ENCODE measurements at regions not wholly inside any gene's neighbourhood (a gene's known extent, or its start where the extent isn't known, plus 50 kb on each side); places are given as distances from the start of the nearest gene placed in this dataset.

DNA sequence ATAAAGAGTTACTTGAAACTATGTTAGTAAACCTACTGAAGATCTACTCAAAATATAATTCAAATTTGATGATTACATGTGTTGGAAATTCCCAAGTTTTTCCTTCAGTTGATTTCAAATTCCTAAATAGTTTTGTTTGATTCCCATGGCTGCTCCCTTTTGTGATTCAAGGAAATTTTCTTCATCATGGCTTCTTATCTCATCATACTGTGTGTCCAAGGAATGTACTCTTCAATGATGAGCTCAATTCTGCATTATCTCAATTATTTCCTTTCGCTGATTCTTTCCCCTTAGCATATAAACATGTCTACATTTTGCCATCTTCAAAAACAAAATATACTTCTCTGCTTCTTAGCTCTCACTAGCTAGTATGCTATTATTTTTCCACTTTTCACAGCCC lies 460.4 kb upstream of the NAALADL2 start:
- no peak overlapping the region for H3K4me3 ChIP-seq (replicated peaks in 1 of 4; ENCODE audit: control extremely low read depth in 1 of 4, insufficient read depth in 1 of 4, low read depth in 3 of 4, low read length in 4 of 4)
- no peaks in the 10 kb centered on the region for H3K36me3 ChIP-seq (ENCODE audit: control insufficient read depth, insufficient read depth, low read length)
- H2AFZ ChIP-seq (ENCODE audit: low read length), result no peak overlapping the region
- H3K27ac ChIP-seq (ENCODE audit: insufficient read depth, low read length), result no peak overlapping the region
- TF ChIP-seq EZH2 (IDR thresholded peaks at IDR 0.05; ENCODE audit: low read length, missing control alignments) (no peak), CTCF (conservative IDR thresholded peaks at IDR 0.05 in 1 of 2, IDR thresholded peaks at IDR 0.05 in 1 of 2; ENCODE audit: low read depth in 1 of 2, low read length in 2 of 2) (no peak)
- H3K9me3 ChIP-seq (ENCODE audit: control insufficient read depth, insufficient read depth, low read depth, low read length), result no peaks in the 10 kb centered on the region
- no peaks in the 10 kb centered on the region for H4K20me1 ChIP-seq (ENCODE audit: control insufficient read depth, extremely low read depth, insufficient read depth, low read length)
- no peaks in the 10 kb centered on the region for H3K79me2 ChIP-seq (ENCODE audit: control insufficient read depth, insufficient read depth, low read length)
- no peaks in the 10 kb centered on the region for H3K27me3 ChIP-seq (ENCODE audit: control insufficient read depth, insufficient read depth, low read length)
- H3K9ac ChIP-seq (ENCODE audit: insufficient read depth, low read length), result no peak overlapping the region
- DNase-seq (ENCODE audit: low read depth in 2 of 2), result peak in 1 of 2 donors; percentile 21
- H3K4me1 ChIP-seq (ENCODE audit: control insufficient read depth, extremely low read depth, insufficient read depth, low read length), result no peaks in the 10 kb centered on the region
- no peak overlapping the region for H3K4me2 ChIP-seq (ENCODE audit: extremely low read depth, insufficient read depth, low read length)

DNA sequence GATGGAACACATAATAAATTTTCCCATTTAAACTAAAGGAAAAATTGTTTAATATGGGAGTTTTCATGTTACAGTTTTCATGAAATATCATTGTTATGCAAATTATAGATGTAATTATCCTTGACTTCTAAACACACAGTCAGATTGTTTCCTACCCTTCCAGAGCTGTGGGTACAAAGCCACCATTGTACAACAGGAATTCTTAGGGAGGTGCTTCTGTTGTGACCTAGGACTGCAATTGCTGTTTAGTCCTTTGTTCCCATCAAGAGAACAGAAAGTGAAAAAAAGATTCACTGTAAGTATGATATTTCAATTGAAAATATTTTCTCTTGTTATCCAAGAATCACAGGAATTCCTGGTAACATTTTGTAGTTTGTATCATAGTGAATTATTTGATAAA lies 455.3 kb upstream of the NAALADL2 start:
- no peak for DNase-seq (ENCODE audit: low read depth in 2 of 2)
- no peak overlapping the region for H2AFZ ChIP-seq (ENCODE audit: low read length)
- H3K27ac ChIP-seq (ENCODE audit: insufficient read depth, low read length), result no peak overlapping the region
- TF ChIP-seq CTCF (conservative IDR thresholded peaks at IDR 0.05 in 1 of 2, IDR thresholded peaks at IDR 0.05 in 1 of 2; ENCODE audit: low read depth in 1 of 2, low read length in 2 of 2) (no peak), EZH2 (IDR thresholded peaks at IDR 0.05; ENCODE audit: low read length, missing control alignments) (no peak)
- no peaks in the 10 kb centered on the region for H4K20me1 ChIP-seq (ENCODE audit: control insufficient read depth, extremely low read depth, insufficient read depth, low read length)
- H3K36me3 ChIP-seq (ENCODE audit: control insufficient read depth, insufficient read depth, low read length), result no peaks in the 10 kb centered on the region
- H3K9me3 ChIP-seq (ENCODE audit: control insufficient read depth, insufficient read depth, low read depth, low read length), result no peaks in the 10 kb centered on the region
- H3K79me2 ChIP-seq (ENCODE audit: control insufficient read depth, insufficient read depth, low read length), result no peaks in the 10 kb centered on the region
- no peak overlapping the region for H3K4me3 ChIP-seq (replicated peaks in 1 of 4; ENCODE audit: control extremely low read depth in 1 of 4, insufficient read depth in 1 of 4, low read depth in 3 of 4, low read length in 4 of 4)
- no peaks in the 10 kb centered on the region for H3K27me3 ChIP-seq (ENCODE audit: control insufficient read depth, insufficient read depth, low read length)
- no peak overlapping the region for H3K4me2 ChIP-seq (ENCODE audit: extremely low read depth, insufficient read depth, low read length)
- no peak overlapping the region for H3K9ac ChIP-seq (ENCODE audit: insufficient read depth, low read length)
- H3K4me1 ChIP-seq (ENCODE audit: control insufficient read depth, extremely low read depth, insufficient read depth, low read length), result no peaks in the 10 kb centered on the region

- no peak overlapping the region for H3K4me2 ChIP-seq (ENCODE audit: extremely low read depth, insufficient read depth, low read length)
- TF ChIP-seq CTCF (conservative IDR thresholded peaks at IDR 0.05 in 1 of 2, IDR thresholded peaks at IDR 0.05 in 1 of 2; ENCODE audit: low read depth in 1 of 2, low read length in 2 of 2) (no peak), EZH2 (IDR thresholded peaks at IDR 0.05; ENCODE audit: low read length, missing control alignments) (no peak)
- no peaks in the 10 kb centered on the region for H3K4me1 ChIP-seq (ENCODE audit: control insufficient read depth, extremely low read depth, insufficient read depth, low read length)
- no peaks in the 10 kb centered on the region for H3K79me2 ChIP-seq (ENCODE audit: control insufficient read depth, insufficient read depth, low read length)
- H3K27me3 ChIP-seq (ENCODE audit: control insufficient read depth, insufficient read depth, low read length), result no peaks in the 10 kb centered on the region
- no peaks in the 10 kb centered on the region for H4K20me1 ChIP-seq (ENCODE audit: control insufficient read depth, extremely low read depth, insufficient read depth, low read length)
- H3K36me3 ChIP-seq (ENCODE audit: control insufficient read depth, insufficient read depth, low read length), result no peaks in the 10 kb centered on the region
- H2AFZ ChIP-seq (ENCODE audit: low read length), result no peak overlapping the region
- no peak overlapping the region for H3K27ac ChIP-seq (ENCODE audit: insufficient read depth, low read length)
- no peak overlapping the region for H3K4me3 ChIP-seq (replicated peaks in 1 of 4; ENCODE audit: control extremely low read depth in 1 of 4, insufficient read depth in 1 of 4, low read depth in 3 of 4, low read length in 4 of 4)
- no peaks in the 10 kb centered on the region for H3K9me3 ChIP-seq (ENCODE audit: control insufficient read depth, insufficient read depth, low read depth, low read length)
- no peak overlapping the region for H3K9ac ChIP-seq (ENCODE audit: insufficient read depth, low read length)
- peak; percentile 22 to 68 for DNase-seq (ENCODE audit: low read depth in 2 of 2)
Measured at GRCh38 chr3:174408310-174408709, 450.8 kb upstream of the NAALADL2 start.

Measured in fibroblast of lung (primary cell).